ENCODE measurements at regions not wholly inside any gene's neighbourhood (a gene's known extent, or its start where the extent isn't known, plus 50 kb on each side); places are given as distances from the start of the nearest gene placed in this dataset.

GRCh38 chr5:60334281-60334713 is 365.7 kb downstream of the DEPDC1B start:
- Histone ChIP-seq H4K20me1 (ENCODE audit: insufficient read depth) (no peaks in the 10 kb centered on the region), H2AFZ (no peak overlapping the region), H3K9me3 (ENCODE audit: low read depth) (no peaks in the 10 kb centered on the region), H3K4me3 (no peak overlapping the region), H3K79me2 (ENCODE audit: insufficient read depth) (no peaks in the 10 kb centered on the region), H3K27me3 (replicated peaks; ENCODE audit: insufficient read depth) (no peaks in the 10 kb centered on the region), H3K27ac (no peak overlapping the region), H3K36me3 (ENCODE audit: low read depth) (no peaks in the 10 kb centered on the region), H3K9ac (no peak overlapping the region), H3K4me2 (ENCODE audit: unreplicated experiment) (peak overlapping the region; percentile 19), H3K9me2 (ENCODE audit: insufficient read depth) (no peaks in the 10 kb centered on the region), H3K4me1 (ENCODE audit: insufficient read depth) (peaks cover 22% of the 10 kb centered on the region), H3F3A (ENCODE audit: insufficient read depth) (peaks cover 29% of the 10 kb centered on the region; the same call in 1 of the 2 replicates)
- TF ChIP-seq EZH2phosphoT487 (IDR thresholded peaks at IDR 0.05; ENCODE audit: insufficient read depth, low read depth) (no peak), EZH2 (IDR thresholded peaks at IDR 0.05; ENCODE audit: insufficient read depth, poor library complexity, severe bottlenecking) (no peak)
- in situ Hi-C loops (cut with MboI), result no loop called here
- peak; percentile 86 for DNase-seq
- WGBS, 2 experiments (ENCODE audit: low coverage in 1 of 2, low lambda C conversion rate in 2 of 2, missing lambda C conversion rate in 2 of 2), result 0 to 1% methylated on average over 2 of the region's 2 CpGs

GRCh38 chr5:60333005-60333571 is 366.9 kb downstream of the DEPDC1B start:
- peaks cover 29% of the 10 kb centered on the region; the same call in 1 of the 2 replicates for H3F3A ChIP-seq (ENCODE audit: insufficient read depth)
- no peaks in the 10 kb centered on the region for H3K27me3 ChIP-seq (replicated peaks; ENCODE audit: insufficient read depth)
- peak; percentile 60 for DNase-seq
- H4K20me1 ChIP-seq (ENCODE audit: insufficient read depth), result no peaks in the 10 kb centered on the region
- in situ Hi-C loops (cut with MboI), result no loop called here
- H3K27ac ChIP-seq, result peak overlapping the region; percentile 51; the same call in 1 of the 2 replicates
- H3K9me3 ChIP-seq (ENCODE audit: low read depth), result no peaks in the 10 kb centered on the region
- no peak overlapping the region for H3K4me3 ChIP-seq
- H2AFZ ChIP-seq, result no peak overlapping the region
- no peaks in the 10 kb centered on the region for H3K36me3 ChIP-seq (ENCODE audit: low read depth)
- H3K4me1 ChIP-seq (ENCODE audit: insufficient read depth), result peaks cover 22% of the 10 kb centered on the region
- TF ChIP-seq EZH2phosphoT487 (IDR thresholded peaks at IDR 0.05; ENCODE audit: insufficient read depth, low read depth) (no peak), EZH2 (IDR thresholded peaks at IDR 0.05; ENCODE audit: insufficient read depth, poor library complexity, severe bottlenecking) (no peak)
- H3K9ac ChIP-seq, result no peak overlapping the region
- 36 to 40% methylated on average over 6 of the region's 6 CpGs for WGBS, 2 experiments (ENCODE audit: low coverage in 1 of 2, low lambda C conversion rate in 2 of 2, missing lambda C conversion rate in 2 of 2)
- no peaks in the 10 kb centered on the region for H3K79me2 ChIP-seq (ENCODE audit: insufficient read depth)
- H3K4me2 ChIP-seq (ENCODE audit: unreplicated experiment), result no peak overlapping the region
- no peaks in the 10 kb centered on the region for H3K9me2 ChIP-seq (ENCODE audit: insufficient read depth)

GRCh38 chr5:60332244-60333004 is 367.5 kb downstream of the DEPDC1B start:
- peaks cover 22% of the 10 kb centered on the region for H3K4me1 ChIP-seq (ENCODE audit: insufficient read depth)
- no peaks in the 10 kb centered on the region for H3K36me3 ChIP-seq (ENCODE audit: low read depth)
- H3F3A ChIP-seq (ENCODE audit: insufficient read depth), result peaks cover 29% of the 10 kb centered on the region; the same call in 1 of the 2 replicates
- no peaks in the 10 kb centered on the region for H3K27me3 ChIP-seq (replicated peaks; ENCODE audit: insufficient read depth)
- H3K4me2 ChIP-seq (ENCODE audit: unreplicated experiment), result no peak overlapping the region
- peak overlapping the region; percentile 51; the same call in 1 of the 2 replicates for H3K27ac ChIP-seq
- no peaks in the 10 kb centered on the region for H3K79me2 ChIP-seq (ENCODE audit: insufficient read depth)
- H3K9me2 ChIP-seq (ENCODE audit: insufficient read depth), result no peaks in the 10 kb centered on the region
- TF ChIP-seq EZH2phosphoT487 (IDR thresholded peaks at IDR 0.05; ENCODE audit: insufficient read depth, low read depth) (no peak), EZH2 (IDR thresholded peaks at IDR 0.05; ENCODE audit: insufficient read depth, poor library complexity, severe bottlenecking) (no peak)
- in situ Hi-C loops (cut with MboI), result no loop called here
- H3K9me3 ChIP-seq (ENCODE audit: low read depth), result no peaks in the 10 kb centered on the region
- H3K4me3 ChIP-seq, result no peak overlapping the region
- H4K20me1 ChIP-seq (ENCODE audit: insufficient read depth), result no peaks in the 10 kb centered on the region
- peak; percentile 79 for DNase-seq
- WGBS, 2 experiments (ENCODE audit: low coverage in 1 of 2, low lambda C conversion rate in 2 of 2, missing lambda C conversion rate in 2 of 2), result 51 to 57% methylated on average over 2 of the region's 2 CpGs
- no peak overlapping the region for H2AFZ ChIP-seq
- H3K9ac ChIP-seq, result no peak overlapping the region

- no peak overlapping the region for H3K9ac ChIP-seq
- H3K27ac ChIP-seq, result no peak overlapping the region
- no peak overlapping the region for H3K4me2 ChIP-seq (ENCODE audit: unreplicated experiment)
- H2AFZ ChIP-seq, result no peak overlapping the region
- no peaks in the 10 kb centered on the region for H4K20me1 ChIP-seq (ENCODE audit: insufficient read depth)
- in situ Hi-C loops (cut with MboI), result no loop called here
- no peaks in the 10 kb centered on the region for H3K9me3 ChIP-seq (ENCODE audit: low read depth)
- H3K36me3 ChIP-seq (ENCODE audit: low read depth), result no peaks in the 10 kb centered on the region
- no peaks in the 10 kb centered on the region for H3K79me2 ChIP-seq (ENCODE audit: insufficient read depth)
- H3K4me3 ChIP-seq, result no peak overlapping the region
- WGBS, 2 experiments (ENCODE audit: low coverage in 1 of 2, low lambda C conversion rate in 2 of 2, missing lambda C conversion rate in 2 of 2), result 94 to 100% methylated on average over 3 of the region's 3 CpGs
- DNase-seq, result no peak
- no peaks in the 10 kb centered on the region for H3K9me2 ChIP-seq (ENCODE audit: insufficient read depth)
- no peak for TF ChIP-seq EZH2 (IDR thresholded peaks at IDR 0.05; ENCODE audit: insufficient read depth, poor library complexity, severe bottlenecking)
- TF ChIP-seq EZH2phosphoT487 (IDR thresholded peaks at IDR 0.05; ENCODE audit: insufficient read depth, low read depth), result no peak
- H3K27me3 ChIP-seq (replicated peaks; ENCODE audit: insufficient read depth), result no peaks in the 10 kb centered on the region; the same call in 1 of the 2 replicates
- peaks cover 29% of the 10 kb centered on the region; the same call in 1 of the 2 replicates for H3F3A ChIP-seq (ENCODE audit: insufficient read depth)
- peaks cover 22% of the 10 kb centered on the region for H3K4me1 ChIP-seq (ENCODE audit: insufficient read depth)
Measured at GRCh38 chr5:60330236-60330635, 369.7 kb downstream of the DEPDC1B start.

Data from GM23248 (cell line).